NCI-H187 (cell line): ENCODE measurements at regions not wholly inside any gene's neighbourhood (a gene's known extent, or its start where the extent isn't known, plus 50 kb on each side); places are given as distances from the start of the nearest gene placed in this dataset.

Experiments used
- DNase-seq, 2 experiments: peaks; one replicate each; lab custom pipeline; 2025; lab: John Stamatoyannopoulos, UW

DNA sequence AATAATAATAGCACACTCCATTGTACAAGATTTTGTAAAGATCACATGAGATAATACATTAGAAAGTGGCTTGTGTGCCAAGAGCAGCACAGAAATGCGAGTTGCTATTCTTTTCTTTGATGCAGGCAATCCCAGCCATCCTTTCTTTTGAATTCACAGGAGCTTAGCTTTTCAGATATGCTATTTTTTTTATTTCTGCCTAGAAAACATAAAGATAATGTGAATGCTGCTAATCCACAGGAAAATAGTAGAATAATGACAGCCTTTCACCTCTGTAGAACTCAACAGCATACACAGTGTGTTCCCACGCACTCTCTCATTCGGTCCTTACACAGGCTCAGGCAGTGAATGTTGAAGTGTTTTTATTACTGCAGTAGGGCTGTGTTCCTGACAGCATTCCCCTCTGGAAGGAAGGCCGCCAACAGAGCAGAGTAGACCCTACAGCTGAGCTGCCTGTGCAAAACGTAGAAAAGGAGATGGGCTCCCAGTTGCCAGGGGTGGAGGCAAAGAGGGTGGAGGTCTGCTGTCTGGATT is 138.8 kb upstream of the TAPT1 start:
- no peak for DNase-seq

DNA sequence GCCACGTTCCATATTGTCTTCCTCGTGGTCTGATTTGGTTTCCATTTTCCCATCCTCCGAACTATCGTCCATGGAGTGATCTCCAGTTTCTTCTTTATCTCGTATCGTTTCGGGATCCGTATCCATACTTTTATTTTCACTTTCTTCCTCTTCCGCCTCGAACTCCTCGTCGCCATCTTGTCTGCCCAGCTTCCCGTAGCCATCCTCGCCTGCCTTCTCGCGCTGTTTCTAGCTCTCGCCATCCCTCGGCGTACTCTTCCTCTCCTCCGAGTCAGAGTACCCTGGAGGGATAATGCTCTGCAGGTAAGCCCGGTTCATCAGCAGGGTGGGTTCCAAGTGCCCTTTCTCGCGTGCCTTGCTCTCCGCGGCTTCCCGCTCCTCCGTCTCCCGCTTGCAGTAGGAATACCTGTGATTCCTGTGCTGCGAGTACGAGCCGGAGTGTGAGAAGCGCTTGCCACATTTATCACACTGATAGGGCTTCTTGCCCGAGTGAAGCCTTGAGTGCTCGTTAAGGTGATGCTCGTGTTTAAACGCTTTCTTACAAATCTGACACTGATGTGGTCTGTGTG is 134.5 kb upstream of the TAPT1 start:
- DNase-seq = peak; percentile 65 to 96

DNA sequence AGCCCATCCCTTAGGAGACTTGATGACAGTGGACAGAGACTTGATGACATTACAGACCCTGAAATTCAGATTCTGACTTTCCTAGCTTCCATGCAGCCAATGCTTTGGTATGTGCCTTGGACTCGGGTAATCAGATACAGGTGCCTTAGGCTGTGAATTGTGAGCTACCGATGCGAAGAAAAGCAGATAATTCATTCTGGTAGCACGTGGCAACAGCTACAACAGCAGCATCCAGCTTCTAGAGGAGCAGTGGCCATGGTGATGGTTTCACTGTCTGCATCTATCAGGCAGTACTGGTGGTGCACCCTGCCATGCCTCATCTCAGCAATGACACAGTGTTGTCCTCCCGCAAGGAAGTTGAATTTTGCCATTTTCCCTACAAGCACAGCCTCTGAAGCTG is 126.9 kb upstream of the TAPT1 start:
- no peak for DNase-seq

DNA sequence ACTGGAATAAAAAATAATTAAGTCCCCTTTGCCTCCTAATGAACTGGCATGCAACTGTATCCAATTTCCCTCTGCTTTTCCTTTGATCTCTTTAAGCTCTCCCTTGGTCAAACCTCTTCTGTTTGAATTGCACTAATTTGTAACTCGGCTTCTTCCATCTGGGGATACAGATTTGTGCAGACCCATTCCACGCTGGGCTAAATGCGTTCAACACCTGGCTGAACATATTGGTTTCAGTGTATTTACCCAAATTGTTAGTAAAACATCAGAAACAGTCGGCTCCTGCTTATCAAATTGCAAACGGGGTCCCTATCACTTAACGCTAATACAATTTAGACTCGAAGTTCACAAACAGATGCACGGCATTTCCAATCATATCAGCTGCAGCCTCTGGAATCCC is 124.9 kb upstream of the TAPT1 start:
- DNase-seq = no peak

DNA sequence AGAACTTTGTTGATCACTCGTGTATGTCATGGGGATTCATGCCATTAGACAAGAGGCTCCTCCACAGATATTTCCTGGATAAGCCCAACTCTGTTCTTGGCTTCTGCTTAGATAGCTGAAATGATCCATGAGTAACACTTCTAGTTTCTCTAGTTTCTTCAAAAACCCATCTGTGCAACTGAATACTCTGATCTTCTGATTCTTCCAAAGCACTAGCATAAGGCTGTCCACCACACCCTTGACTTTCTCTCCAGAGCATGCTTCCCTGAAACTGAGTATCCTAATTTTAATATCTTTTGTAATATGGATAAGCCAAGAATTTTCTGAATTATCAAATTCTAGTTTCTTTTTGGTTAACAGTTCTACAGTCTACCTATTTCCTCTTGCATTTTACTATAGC is 118.6 kb upstream of the TAPT1 start:
- DNase-seq = no peak

DNA sequence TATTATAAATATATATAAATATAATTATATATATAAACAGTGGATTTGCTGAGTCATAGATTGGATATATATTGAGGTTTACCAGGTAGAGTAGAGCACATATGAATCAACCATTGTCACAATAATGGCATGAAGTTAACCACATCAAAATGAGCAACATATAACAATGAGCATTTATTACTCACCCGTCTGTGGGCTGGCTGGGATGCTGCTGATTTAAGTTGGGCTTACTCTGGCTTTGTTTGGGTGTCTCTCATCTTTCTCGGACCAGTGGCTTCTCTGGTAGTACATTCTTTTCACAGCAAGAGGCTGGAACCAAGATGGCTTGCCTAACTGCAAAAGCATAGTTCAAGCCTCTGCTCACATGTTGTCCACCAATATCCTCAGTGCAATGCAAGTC is 111.7 kb upstream of the TAPT1 start:
- no peak for DNase-seq

DNA sequence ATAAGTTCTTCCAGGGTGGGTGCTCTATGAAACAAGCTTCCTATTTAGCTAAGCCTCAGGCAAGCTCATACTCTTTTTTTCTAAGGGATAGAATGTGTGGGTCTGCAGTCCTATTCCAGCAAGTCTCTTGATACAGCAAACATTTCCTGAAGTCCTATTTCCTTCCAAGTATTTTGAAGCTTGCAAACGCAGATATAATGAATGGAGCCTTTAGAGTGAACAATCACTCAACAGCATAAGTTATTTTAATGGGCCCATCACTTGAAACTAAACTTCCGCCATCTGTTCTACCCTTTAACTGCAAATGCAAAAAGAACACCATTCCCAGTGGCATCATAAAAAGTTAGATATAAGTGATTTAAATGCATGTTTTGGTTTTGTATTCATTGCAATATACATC is 108.3 kb upstream of the TAPT1 start:
- DNase-seq = no peak

DNA sequence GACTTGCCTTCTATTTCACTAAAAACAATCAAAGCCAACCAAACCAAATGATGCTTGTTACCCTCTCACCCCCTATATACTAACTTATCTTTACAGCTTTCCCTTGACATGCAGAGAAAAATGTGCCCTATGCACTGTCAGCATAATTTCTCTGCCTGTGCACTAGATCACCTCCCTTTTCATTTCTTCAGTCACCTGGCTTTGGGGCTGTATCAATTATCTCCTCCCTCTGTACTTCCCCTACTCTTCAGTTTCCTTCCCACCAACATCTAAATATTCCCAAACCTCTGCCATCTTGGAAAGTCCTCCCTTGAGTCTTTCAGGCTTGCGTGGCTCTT is 103.5 kb upstream of the TAPT1 start:
- no peak for DNase-seq

DNA sequence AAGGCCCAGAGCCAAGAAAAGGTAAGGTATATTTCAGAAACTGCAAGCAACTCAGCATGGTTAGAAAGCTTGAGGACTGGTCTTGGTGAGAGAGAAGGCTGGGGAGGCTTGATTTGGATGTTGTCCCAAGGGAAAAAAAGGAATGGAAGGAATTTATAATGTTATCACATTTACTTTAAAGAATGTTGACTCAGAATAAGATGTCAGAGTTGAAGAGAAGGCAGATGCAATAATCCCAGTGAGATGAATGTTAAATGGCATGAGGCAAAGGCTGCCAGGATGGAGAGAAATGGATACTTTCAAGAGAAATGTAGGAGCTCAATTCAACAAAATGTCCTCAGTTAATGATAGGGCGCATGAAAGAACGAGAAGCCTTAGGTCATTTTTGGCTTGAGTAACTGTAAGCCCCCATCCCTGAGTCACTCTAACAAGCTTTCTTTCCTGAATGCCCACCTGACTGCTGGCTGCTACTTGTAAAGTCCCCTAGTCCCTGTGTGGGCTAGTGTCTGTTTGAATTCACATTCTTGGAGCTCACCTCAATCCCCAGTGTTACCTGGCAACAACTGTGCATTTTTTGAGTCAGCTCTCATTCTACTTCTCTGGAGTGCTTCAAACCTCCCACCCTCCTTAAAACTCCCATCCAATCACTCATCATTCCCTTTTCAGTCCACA is 103.0 kb upstream of the TAPT1 start:
- DNase-seq = no peak

DNA sequence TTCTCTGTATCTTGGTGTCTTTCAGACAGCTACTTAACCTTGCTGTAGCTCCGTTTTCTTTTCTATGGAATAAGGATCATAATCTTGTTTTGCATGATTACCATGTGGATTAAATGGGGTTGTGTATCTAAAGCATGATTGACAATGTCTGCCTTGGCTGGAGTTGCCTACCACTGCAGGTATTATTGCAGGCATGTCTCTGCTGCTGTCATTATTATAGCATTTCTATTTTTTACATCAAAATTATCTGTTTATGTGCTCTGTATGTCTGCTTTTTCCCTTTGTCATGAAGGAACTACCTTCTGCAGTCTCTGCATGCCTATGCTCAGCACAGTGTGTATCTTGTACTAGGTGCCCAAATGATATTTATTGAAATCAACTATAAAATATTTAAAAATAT is 95.9 kb upstream of the TAPT1 start:
- DNase-seq = no peak

DNA sequence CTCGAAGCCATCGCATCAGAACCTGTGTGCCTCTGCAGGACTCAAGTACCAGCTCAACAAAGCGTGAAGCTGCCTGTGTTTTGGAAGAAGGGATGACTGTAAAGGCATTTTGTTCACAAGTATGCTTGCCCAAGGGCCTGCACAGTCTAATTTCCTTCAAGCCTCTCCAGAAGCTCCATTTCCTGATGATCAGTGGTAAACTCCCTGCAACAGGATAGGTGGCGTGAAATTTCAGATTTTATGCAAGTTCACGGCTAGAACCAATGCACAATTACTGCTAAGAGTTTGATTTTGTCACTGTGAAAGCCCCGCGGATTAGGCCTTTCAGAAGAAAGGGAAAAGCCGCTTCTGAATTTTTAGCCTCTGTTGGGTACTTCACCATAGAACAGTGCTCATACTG is 89.2 kb upstream of the TAPT1 start:
- DNase-seq = no peak

DNA sequence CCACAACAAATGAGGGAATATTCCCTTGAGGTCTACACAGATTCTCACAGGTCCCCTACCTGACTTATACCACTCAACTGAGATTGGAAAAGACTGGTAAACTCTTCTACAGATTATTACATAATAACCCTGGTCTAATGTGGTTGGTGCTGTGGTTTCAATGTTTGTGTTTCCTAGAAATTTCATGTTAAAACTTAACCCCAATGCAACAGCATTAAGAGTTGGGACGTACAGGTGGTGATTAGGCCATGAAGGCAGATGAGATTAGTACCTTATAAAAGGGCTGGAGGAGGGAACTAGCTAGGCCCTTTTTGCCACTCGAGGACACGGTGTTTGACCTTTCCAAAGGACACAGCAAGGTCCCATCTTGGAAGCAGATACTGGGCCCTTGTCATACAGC is 84.3 kb upstream of the TAPT1 start:
- no peak for DNase-seq

DNA sequence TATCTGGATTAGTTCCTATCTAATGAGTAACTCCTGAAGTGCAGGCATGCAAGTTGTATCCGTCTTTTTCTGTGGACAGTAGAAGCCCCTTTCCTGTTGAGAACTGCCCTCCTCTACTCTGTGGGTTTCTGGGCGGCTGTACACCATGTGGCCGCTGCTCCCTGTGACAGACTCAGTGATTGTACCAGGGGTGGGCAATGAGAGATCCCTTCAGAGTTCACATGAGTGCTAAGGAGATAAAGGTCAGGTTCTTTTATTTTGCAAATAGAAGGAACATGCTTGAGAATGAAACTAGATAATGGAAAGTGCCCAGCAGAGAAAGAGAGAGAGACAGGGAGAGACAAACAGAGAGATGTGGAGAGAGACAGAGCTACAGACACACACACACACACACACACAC is 76.4 kb upstream of the TAPT1 start:
- no peak for DNase-seq

DNA sequence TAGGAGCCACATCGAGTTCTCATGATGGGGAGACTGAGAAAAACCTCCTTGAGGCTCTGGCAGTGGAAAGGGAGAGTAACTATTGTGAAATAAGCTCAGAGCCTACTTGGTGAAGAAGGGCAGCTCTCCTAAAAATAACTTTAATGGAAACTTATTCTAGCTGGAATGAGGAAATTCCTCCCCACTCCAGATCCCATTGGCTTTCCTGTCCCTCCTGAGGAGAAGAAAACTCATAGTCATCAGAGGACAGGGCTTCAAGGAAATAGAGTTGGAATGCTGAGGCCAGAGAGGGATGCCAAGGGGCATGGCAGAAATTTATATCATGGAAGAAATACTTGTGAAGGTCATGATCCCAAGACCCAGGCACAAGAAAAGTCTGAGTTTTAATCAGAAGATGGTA is 70.7 kb upstream of the TAPT1 start:
- DNase-seq = no peak

DNA sequence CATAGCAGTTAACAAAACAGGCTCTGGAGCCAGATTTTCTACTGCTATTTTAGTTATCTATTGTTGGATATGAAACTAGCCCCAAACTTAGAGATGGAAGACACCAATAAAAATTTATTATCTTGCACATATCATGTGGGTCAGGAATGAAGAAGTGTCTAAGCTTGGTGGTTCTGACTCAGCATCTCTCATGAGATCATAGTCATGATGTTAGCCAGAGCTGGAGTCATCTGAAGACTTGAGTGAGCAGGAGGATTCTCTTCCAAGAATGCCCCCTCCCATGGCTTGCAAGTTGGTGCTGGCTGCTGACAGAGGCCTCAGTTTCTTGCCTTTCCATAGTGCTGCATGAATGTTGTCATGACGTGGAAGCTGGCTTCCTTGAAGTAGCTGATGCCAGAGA is 68.2 kb upstream of the TAPT1 start:
- DNase-seq = no peak

DNA sequence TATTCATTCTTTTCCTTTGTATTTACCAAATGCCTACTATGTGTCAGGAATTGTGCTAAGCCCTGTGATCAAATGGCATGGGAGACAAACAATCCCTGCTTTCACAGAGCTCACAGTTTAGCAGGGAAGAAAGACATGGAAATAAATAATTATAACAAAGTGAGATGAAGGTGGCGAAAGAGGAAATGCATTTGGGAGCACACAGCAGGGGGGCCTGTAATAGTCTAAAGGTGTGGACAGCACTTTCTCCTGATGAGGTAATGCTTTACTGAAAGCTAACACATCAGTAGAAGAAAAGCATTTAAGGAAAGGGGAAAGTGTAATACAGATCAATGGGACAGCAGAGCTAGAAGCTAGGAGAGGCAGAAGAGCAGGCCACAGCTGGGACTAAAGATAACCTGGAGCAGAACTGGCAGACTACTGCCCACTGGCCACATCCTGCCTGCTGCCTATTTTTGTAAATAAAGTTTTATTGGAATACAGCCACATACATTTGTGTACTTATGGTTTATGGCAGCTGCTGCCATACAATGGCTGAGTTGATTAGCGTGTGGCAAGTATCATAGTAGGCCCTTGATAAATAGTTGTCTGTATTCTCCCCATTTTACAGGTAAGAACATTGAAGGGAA is 67.1 kb upstream of the TAPT1 start:
- no peak for DNase-seq

DNA sequence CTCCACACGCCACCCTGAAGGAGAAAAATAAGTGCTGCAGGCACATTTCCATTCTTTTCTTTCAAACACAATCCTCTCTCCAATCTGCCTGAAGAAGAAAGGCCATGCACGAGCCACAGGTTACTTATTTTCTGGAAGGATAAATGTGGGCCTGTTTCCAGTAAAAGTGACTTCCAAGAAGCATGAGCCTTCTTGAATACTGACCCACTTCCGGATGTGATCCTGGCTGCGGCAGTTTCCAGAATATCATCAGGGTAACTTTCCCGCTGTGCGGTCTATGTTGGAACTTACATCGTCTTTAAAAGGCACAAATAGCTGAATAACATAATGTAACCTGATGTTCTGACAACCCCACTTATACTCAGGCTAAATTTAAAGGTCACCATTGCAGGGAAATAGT is 66.3 kb upstream of the TAPT1 start:
- DNase-seq = no peak

DNA sequence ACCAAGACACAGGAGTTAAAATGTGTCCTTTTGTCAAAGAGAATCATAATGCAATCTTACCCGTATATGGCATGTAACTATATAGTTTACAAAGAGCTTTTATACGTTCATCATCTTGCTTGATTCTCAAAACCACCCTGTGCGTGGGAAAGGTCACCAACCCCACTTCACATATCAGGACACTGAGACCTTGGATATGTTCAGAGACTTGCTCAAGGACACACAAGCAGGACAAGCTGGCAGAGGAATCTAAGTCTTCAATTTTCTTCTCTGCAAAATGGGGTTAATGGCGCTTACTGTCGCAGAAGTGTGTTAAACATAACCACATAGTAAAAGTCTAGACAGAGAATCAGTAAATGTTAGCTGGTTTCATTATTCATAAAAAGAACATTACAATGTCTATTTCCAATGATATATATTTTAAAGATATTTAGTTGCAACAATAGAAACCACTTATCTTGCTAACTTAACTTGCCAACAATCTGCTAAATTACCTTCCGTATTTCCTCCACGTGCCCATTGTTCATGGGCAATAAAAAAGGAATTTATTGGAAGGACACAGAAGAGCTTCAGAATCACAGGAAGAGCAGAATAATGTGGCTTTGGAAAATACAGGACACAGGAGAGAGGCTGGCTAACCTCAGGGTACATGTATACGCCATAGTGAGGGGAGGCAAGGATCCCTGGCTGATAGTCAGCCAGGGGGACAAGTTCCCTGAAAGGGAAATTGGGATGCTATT is 64.6 kb upstream of the TAPT1 start:
- no peak for DNase-seq

DNA sequence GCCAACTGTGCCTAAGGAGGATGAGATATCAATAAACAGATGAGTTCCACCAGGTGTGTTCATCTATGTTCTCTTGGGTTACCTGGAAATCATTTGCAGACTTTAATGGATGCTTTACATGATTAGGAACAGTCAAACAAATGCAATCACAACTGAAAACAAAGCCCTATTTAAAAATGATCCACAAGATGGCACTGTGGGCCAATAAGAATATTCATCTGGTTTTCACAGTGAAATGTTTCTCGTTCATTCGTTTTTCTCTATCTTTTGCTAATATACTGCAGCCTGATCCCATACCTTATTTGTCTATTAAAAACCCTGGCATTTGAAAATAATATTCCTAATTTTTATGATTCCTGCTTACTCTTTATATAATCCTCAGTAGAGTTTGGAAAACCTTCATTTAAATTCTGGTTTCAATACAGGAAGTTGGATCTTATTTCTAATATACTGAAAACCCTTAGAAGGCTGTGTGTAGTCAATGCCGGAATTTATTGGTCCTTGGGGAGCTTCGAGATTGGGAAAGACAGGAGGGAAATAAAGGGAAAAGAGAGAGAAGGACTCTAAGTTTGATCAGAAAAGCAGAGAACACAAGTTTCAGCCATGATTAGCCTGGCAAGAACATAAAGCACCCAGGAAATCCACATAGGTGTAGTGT is 63.8 kb upstream of the TAPT1 start:
- peak in 1 of 2 experiments; percentile 3 for DNase-seq

DNA sequence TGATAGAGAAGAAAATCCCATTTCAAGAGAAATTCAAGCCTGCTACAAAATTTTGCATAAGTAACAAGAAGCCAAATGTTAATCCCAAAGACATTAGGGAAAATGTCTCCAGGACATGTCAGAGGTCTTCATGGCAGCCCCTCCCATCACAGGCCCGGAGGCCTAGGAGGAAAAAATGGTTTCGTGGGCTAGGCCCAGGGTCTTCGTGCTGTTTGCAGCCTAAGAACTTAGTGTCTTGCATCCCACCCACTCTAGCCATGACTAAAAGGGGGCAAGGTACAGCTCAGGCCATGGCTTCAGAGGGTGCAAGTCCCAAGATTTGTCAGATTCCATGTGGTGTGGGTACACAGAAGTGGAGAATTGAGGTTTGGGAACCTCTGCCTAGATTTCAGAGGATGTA is 57.8 kb upstream of the TAPT1 start:
- DNase-seq = no peak

DNA sequence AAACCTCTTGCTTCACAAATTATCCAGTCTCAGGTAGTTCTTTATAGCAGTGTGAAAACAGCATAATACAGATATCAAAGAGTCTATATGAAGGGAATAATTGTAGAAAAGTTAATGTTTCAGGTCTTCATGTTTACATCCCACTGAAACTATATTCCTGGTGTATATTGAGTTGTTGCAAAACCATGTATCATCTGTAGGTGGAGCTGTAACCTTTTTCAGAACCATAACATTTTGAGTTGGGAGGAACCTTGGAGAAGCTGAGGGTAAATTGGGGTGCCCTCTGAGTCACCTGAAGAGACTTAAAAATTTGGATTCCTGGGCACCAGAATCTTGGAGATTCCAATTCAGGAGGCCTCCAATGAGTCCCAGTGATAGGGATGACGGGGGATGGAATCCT is 51.9 kb upstream of the TAPT1 start:
- no peak for DNase-seq
